Kidney epithelial cell (primary cell): ENCODE measurements at regions not wholly inside any gene's neighbourhood (a gene's known extent, or its start where the extent isn't known, plus 50 kb on each side); places are given as distances from the start of the nearest gene placed in this dataset.

ENCODE experiments used
- DNase-seq: peaks from one replicate; pipeline ENCODE4 v3.0.0-alpha.2; 2010; ENCODE audit warnings: low read depth
- H3K27me3 ChIP-seq: 2 replicates; pipeline ENCODE4 v1.6.0; 2011; ENCODE audit warnings: low read length; ENCODE audit not compliant: control insufficient read depth, insufficient read depth
- H3K36me3 ChIP-seq: 2 replicates; pipeline ENCODE4 v1.5.1; 2011; ENCODE audit warnings: low read length; ENCODE audit not compliant: control insufficient read depth, insufficient read depth
- H3K4me3 ChIP-seq: 2 replicates; pipeline ENCODE4 v1.5.1; 2011; ENCODE audit warnings: low read depth, mild to moderate bottlenecking, control low read depth, low read length
- CTCF ChIP-seq: IDR thresholded peaks from 2 replicates; pipeline ENCODE4 v1.5.1; 2011; ENCODE audit warnings: mild to moderate bottlenecking, moderate library complexity, low read length, control low read depth, inconsistent platforms; ENCODE audit not compliant: insufficient read depth, poor library complexity, severe bottlenecking

GRCh38 chr1:5711079-5711478, 281.1 kb downstream of the NPHP4 start:
- no peaks in the 10 kb centered on the region for H3K36me3 ChIP-seq
- no peak for DNase-seq
- H3K27me3 ChIP-seq, result no peaks in the 10 kb centered on the region
- no peak overlapping the region for H3K4me3 ChIP-seq
- TF ChIP-seq CTCF, result no peak

- no peaks in the 10 kb centered on the region for H3K36me3 ChIP-seq
- H3K4me3 ChIP-seq, result no peak overlapping the region
- H3K27me3 ChIP-seq, result no peaks in the 10 kb centered on the region
- DNase-seq, result no peak
- TF ChIP-seq CTCF, result no peak
These were observed 282.2 kb downstream of the NPHP4 start for GRCh38 chr1:5709976-5710375.

GRCh38 chr1:5709461-5709975, 282.7 kb downstream of the NPHP4 start:
- no peak for TF ChIP-seq CTCF
- no peak for DNase-seq
- no peaks in the 10 kb centered on the region for H3K27me3 ChIP-seq
- H3K4me3 ChIP-seq, result no peak overlapping the region
- H3K36me3 ChIP-seq, result no peaks in the 10 kb centered on the region

GRCh38 chr1:5708346-5709245, 283.6 kb downstream of the NPHP4 start:
- no peak for DNase-seq
- H3K27me3 ChIP-seq, result no peaks in the 10 kb centered on the region
- H3K36me3 ChIP-seq, result no peaks in the 10 kb centered on the region
- TF ChIP-seq CTCF, result no peak
- no peak overlapping the region for H3K4me3 ChIP-seq

DNA sequence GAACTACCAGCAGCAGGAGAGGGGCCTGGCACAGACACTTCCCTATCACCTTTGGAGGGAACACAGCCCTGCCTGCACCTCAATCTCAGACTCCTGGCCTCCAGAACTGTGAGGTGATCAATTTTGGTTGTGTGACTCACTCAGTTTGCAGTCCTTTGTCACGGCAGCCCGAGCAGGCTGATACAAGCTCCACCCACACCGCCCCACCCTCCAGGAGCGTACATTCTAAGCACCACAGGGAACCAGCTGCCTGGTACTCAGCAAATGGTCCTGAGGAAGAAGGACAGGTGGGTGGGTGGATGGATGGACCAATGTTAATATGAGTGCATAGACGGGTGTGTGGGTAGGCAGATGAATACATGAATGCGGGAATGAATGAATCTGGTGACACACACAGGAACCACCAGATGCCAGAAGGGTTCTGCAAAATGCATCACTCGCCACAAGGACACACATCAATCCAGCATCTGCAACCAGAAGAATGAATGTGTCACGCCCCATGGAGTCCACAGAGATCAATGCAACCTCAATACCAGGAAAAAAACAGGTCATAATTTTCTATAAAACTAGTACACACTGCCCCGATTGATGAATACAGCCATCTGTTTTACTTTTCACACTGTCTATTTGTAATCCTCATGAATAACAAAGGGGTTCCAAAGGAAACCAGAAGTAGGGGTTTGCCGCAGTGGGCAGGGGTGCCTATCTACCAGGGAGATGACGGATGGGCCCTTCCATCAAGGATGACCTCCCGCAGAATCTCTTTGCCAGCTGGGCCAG, 284.5 kb downstream of the NPHP4 start:
- DNase-seq, result no peak
- no peak for TF ChIP-seq CTCF
- Histone ChIP-seq H3K27me3 (no peaks in the 10 kb centered on the region), H3K36me3 (no peaks in the 10 kb centered on the region), H3K4me3 (no peak overlapping the region)
